GM20000 (cell line): ENCODE measurements at regions not wholly inside any gene's neighbourhood (a gene's known extent, or its start where the extent isn't known, plus 50 kb on each side); places are given as distances from the start of the nearest gene placed in this dataset.
A peak's percentile ranks its signal among the peaks of the same experiment; 100 is the strongest.

ENCODE experiments used
- DNase-seq: peaks from one replicate; pipeline ENCODE4 v3.0.0; 2012; ENCODE audit warnings: low spot score
- TF ChIP-seq, protein P1 (sequence below): IDR thresholded peaks from 2 replicates; pipeline ENCODE4 v1.5.1; 2012; ENCODE audit warnings: mild to moderate bottlenecking, control low read depth; ENCODE audit errors: extremely low read depth, missing control alignments

DNA sequence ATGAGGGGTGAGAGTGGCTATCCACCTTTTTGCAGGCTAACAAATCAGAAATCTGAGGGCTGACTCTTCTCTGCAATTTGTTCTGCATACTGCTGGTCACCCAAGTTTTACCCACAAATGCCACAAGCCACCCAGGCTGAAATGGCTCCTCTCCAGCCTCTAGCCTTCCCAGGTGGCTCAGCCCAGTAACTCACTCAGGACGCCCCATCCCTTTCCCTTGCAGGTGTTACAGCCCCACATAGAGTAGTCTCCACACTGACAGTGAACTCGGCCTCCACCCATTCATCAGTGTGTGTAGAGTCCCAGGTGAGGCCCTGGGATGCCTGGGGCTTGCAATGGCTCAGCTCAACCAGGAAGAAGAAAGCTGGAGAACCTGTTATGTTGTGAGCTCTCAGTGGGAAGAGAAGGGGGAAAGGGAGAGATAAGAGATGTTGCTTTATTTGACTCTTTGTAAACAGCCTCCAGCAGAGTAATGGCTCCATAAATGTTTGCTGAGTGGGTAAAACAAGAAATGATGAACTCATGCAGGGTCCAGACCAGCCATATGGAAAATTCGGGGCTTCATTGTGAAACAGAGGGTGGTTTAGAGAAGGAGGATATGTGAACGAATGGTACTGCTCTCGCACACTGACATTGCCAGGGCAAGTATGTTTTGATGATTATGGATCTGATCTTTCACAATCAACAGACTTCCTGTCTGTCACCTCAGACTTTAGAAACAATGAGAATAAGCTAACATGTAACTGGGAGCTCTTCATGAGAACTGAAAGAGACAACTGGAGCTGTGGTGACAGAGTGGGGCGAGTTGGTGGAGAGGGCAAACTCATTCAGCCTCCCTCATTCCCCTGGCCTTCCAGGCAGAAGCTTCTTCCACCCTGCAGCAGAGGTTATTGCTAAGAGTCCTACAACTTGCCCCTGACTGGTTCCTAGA lies 74.2 kb upstream of the RFC3 start:
- TF ChIP-seq, protein P1, sequence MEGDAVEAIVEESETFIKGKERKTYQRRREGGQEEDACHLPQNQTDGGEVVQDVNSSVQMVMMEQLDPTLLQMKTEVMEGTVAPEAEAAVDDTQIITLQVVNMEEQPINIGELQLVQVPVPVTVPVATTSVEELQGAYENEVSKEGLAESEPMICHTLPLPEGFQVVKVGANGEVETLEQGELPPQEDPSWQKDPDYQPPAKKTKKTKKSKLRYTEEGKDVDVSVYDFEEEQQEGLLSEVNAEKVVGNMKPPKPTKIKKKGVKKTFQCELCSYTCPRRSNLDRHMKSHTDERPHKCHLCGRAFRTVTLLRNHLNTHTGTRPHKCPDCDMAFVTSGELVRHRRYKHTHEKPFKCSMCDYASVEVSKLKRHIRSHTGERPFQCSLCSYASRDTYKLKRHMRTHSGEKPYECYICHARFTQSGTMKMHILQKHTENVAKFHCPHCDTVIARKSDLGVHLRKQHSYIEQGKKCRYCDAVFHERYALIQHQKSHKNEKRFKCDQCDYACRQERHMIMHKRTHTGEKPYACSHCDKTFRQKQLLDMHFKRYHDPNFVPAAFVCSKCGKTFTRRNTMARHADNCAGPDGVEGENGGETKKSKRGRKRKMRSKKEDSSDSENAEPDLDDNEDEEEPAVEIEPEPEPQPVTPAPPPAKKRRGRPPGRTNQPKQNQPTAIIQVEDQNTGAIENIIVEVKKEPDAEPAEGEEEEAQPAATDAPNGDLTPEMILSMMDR: no peak
- DNase-seq: peak; percentile 50

DNA sequence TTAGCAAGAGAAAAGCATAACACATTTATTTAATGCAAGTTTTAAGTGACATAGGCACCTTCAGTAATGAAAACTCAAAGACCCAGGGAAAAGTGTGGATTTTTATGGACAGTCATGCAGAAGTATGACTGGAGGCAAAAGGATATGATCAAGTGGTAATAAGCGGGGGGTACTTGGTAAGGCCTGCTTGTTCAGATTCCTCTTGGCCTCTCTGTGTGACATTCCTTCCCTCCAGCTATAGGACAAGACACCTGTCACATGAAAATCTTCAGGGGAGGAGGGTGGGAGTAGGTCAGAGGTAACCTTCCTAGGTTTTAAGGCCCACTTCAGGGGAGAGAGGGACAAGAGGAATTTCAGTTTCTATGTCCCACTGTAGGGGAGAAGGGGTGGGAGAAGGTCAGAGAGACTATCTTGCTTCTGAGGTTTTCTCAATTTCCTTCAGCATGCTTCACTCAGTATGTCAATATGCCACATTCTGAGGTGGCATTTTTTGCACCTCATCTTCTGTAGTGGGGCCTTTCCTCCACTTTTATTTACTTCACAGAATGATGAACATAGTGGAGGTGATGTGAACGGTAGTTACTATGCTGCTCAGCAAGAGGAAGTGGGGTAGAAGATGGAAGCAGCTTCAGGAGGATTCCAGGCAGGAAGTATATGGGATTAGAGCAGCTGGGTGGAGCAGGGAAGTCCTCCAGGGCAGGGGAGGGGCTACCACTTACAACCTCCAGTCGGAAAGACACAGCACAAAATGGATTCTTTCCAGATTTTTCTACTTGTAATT lies 73.2 kb upstream of the RFC3 start:
- TF ChIP-seq, protein P1: no peak
- no peak for DNase-seq

DNA sequence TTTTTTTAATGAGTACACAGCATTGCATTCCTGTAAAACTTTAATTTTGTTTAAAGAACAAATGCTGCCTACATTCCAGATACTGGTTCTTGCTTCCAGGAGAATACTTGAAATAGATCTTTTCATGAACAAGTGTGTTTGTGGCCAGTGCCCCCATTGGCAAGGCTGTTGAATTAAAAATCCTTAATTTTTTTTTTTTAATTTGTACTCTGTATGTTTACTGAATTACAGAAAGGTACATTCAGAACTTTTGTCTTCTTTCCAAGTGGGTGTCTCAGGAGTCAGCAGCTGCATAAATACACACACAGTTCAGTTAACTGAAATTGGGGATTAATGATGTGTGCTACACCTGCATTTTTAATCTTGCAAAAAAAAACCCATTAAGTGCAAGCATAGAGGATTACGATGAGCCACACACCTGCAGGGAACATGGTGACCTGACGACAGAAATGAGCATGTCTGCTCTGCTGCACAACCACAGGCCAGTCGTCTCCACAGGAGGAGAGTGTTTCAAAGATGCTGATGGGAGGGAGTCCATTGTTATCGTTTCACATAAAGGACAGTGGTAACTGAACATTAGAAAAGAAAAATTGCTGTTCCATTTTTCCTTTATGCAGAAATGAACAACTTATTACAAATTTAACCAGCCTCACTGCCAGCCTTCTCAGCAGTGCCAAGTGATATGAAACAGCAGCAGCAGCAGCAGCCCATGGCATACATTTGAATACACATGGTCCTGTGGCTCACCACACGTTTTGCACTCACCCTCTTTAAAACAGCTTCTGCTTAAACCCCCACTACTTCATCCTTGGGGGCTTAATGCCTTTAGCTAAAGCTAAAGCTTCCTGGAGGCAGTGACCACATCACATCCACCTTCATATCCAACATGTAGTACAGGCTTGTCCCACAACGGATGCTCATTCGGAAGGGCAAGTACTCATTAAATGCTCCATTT lies 72.3 kb upstream of the RFC3 start:
- TF ChIP-seq, protein P1: no peak
- no peak for DNase-seq

DNA sequence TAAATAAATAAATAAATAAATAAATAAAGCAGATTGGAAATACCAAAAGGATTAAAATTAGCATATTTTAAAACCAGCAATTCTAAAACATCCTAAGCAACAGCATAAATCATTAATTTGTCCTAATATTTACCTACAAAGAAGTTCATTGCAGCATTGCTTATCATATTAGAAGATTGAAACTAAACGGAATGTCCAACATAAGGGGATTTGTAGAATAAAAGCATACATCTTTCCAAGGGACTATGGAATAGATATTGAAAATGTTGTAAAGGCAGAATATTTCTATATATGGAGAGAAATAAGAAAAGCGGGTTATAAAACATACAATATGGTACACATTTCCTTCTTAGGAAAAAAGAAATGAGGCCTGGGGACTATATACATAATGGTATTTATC lies 71.1 kb upstream of the RFC3 start:
- TF ChIP-seq, protein P1: no peak
- no peak for DNase-seq

DNA sequence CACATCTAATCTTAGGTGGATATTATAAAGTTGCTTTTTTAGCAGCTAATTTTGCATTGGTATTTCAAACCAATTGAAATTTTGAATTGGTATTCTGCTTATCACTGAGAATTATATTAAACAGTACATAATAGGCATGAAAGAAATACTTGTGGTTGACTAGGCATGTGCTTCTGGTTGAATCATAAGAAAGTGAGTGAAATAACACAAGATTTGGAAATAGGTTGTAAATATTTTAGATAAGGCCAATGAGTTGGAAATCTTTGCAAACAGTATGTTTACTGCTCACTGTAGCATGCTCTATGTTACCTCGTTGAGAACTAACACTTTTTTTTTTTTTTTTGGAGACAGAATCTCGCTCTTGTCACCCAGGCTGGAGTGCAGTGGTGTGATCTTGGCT lies 66.8 kb upstream of the RFC3 start:
- no peak for DNase-seq
- TF ChIP-seq, protein P1: no peak

DNA sequence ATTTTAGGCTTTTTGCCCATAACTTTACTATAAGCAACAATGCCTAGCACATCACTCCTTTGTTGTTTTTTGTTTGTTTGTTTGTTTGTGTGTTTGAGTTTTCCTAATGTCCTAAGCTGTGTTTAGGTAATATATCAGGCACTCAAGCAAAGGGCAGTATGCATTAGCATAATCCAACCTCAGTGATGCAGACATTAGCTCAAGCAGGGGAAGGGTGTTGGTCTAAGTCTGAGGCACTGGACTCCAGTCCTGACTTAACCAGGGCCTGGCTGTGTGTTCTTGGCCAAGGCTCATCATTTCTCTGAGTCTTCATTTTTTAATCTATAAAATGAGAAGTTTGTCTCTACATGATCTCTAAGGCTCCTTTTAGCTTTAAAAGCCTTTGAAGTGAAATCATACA lies 65.9 kb upstream of the RFC3 start:
- TF ChIP-seq, protein P1: no peak

More for the DNA sequence above, 65.9 kb upstream of the RFC3 start:
- no peak for DNase-seq
